Stimulated activated naive CD8-positive, alpha-beta T cell treated with anti-CD3 and anti-CD28 coated beads, Interleukin-15, Interleukin-2, amounts not matched to agents 100 U/mL and 50 U/mL, for 24 hours (primary cell): ENCODE measurements at regions not wholly inside any gene's neighbourhood (a gene's known extent, or its start where the extent isn't known, plus 50 kb on each side); places are given as distances from the start of the nearest gene placed in this dataset.
"Not testable (repeated sequence)": the region's sequence is repeated elsewhere in the genome, so short reads cannot be mapped to it uniquely, and the experiment has no call there.

ENCODE experiments used
- ATAC-seq: fragments of 150-1000 bp; cut with Tn5 transposase; one replicate; pipeline ENCODE4 v1.10.0; 2021
- DNase-seq: peaks from one replicate; pipeline ENCODE4 v3.0.0; 2021

DNA sequence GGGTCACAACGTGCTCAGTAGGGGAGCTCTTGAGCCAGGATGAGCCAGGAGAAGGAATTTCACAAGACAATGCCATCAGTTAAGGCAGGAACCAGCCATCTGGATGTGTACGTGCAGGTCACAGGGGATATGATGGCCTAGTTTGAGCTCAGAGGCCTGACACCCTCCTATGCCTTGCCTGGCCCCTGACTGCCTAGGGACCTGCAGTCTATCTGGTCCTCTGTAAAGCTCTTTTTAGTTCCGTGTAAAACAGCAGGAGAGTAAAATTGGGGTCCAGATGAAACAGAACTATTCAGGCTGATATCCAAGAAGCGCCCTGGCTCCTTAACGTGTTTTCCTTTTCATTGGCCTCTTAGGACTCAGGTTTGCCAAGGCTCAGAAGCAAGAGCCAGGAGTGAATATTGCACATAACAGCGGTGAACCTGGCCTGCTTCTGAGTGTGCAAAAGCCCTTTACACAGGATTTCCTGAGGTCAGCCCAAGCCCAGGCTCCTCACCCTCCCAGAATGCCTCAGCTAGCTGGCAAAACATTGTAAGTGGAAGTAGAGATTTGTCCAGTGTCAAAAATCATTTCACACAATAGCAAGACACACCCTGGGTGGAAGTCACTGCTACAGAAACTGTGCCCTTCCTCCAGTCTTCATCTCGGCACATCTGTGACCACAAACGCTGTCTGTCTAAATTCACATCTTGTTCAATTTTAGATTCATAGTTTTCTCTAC lies 777.2 kb downstream of the UQCRFS1 start:
- ATAC-seq (no peak), DNase-seq (no peak)

DNA sequence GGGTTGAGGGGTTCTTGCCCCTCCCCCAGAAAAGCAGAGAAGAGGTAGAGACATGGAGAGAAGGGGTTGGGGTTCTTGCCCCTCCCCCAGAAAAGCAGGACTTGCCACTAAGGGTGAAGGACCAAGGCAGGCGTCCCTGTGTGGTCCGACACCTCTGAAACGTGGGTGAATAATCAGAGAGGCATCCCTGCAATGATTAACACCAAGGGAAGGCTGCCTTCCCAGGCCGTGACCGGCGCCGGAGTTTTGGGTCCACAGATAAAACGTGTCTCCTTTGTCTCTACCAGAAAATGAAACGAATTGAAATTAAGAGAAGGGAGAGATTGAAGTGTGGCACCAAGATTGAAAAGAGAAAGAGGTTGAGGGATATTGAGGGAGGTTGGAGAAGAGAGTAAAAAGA lies 778.2 kb downstream of the UQCRFS1 start:
- not testable (repeated sequence) for DNase-seq, ATAC-seq

DNA sequence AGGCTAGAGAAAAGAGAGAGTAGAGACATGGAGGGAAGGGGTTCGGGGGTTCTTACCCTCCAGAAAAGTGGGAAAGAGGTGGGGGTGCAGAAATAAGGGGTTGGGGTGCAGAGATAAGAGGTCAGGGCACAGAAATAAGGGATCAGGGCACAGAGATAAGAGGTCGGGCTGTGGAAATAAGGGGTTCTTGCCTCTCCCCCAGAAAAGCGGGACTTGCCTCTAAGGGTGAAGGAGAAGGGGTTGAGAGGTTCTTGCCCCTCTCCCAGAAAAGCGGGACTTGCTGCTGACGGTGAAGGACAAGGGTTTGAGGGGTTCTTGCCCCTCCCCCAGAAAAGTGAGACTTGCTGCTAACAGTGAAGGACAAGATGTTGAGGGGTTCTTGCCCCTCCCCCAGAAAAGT lies 778.6 kb downstream of the UQCRFS1 start:
- DNase-seq, ATAC-seq: not testable (repeated sequence)

DNA sequence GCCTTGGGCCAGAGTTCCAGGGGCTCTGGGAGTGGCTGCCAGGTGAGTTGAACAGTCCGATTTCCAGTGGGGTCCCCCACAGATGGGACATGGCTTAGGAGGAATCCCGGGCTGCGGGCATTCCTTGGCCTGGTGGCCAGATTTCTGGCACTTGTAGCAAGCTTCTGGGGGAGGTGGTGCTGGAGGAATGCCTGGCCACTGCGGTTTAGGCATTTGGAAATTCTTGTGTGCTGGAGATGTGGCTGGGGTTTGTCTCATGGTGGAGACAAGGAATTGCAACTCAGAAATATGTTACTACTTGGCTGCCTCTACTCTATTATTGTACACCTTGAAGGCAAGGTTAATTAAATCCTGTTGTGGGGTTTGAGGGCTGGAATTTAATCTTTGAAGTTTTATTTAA lies 779.8 kb downstream of the UQCRFS1 start:
- not testable (repeated sequence) for ATAC-seq, DNase-seq

DNA sequence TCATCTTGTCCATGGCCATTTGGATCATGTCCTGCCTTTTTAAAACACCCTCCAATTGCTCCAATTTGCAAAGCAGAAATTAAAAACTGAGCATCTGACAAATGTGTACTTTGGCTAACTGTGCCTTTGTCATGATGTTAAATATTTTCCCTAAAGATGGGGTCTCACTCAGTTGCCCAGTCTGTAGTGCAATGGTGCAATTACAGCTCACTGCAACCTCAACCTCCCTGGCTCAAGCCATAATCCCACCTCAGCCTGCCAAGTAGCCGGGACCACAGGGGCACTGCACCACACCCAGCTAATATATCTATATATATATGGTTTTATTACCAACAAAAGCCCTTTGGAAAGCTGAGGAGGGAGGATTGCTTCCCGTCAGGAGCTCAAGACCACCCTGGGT lies 782.7 kb downstream of the UQCRFS1 start:
- ATAC-seq = no peak
- DNase-seq = no peak

DNA sequence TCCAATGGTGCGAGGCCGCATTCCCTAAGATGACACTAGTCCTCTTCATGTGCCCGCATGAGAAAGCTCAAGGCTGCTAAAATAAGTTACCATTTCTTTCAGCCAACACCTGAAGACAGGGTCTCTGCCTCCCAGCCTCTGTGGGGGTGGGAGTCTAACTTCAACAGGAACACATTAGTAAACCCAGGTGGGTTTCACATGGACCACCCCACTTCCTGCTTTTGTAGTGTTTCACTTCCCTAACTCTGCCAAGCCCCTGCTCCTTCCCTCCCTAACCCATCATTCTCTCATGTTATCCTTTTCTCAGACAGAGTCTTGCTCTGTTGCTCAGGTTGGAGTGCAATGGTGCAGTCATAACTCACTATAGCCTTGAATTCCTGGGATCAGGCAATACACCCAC lies 783.6 kb downstream of the UQCRFS1 start:
- no peak for ATAC-seq
- DNase-seq = no peak

DNA sequence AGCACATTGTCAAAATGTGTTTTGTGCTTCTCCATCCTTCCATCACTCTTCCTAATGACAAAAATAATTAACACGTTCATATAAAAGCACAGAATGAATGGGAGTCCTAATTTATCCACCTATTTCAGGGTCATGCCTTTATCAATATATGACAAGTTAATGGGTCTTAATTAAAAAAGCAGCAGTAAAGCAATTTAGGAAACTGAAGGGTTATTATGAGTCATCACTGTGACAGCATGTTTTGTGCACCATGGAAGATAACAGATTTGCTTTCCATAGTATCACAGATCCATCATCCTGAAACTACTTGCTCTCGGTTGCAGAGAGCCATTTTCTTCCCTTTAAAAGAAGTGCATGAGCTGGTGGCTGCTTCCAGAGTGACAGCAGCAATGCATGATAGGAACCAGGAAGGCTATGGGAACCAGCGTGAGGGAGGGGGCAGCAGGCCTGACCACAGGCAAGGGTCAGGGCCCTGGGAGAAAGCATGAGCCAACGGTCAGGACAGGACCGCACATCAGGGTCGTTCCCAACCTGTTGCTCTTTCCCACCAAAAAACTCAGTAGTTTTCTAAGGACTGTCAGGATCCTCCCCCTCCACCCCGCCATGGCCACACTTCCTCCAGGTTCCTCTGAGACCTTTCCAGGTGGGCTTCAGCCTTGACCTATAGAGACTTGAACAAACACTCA lies 784.1 kb downstream of the UQCRFS1 start:
- DNase-seq = no peak
- ATAC-seq = no peak

DNA sequence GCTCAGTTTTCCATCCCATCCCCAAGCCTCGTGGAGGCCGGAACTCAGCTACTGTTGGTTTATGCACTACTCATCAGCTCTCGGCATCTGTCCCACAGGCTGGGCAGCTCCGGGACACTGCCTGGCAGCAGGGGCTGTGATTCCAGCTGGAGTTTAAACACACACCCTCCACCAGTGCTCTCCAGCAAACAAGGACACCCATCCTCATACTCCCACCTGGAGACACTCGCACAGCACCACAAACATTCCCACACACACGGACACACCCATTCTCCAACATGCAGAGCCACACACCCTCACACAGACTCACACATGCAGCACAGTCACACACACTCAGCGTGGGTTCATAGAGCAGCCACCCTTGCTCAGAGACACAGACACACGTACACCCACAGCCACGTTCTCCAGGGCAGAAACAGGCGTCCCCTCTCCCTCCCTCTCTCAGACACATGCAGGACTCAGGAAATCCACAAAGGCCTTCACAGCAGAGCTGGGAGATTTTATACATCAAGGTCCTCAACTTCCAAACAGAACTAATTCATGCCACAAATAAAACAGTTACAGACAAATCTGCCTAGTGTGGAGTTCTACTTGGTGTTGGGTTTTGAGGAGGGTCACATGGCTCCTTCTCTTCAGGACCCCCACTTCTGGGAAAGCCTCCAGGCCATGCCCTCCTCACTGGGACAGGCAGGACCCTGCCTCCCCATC lies 785.4 kb downstream of the UQCRFS1 start:
- DNase-seq (no peak), ATAC-seq (no peak)

DNA sequence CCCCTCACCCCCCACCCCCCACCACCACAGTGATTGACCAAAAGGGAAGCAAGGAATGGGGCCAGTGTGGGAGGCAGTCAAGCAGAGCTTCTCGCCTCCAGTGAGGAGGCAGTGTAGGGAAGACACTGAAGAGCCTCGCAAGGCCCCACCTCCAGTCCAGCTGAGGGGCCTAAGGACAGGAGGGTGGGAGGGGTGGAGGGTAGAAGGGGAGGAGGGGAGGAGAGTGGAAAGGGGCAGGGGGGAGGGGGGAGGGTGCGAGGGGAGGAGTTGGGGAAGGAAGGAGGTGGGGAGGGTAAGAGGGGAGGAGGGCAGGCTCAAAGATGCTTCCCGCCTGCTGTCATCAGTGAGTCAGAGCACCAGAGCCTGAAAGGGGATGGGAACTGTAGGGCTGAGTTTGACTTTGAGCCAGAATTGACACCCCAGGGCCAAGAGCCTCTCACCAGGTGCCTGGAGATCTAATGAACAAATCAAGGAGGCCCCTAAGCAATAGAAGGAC lies 786.2 kb downstream of the UQCRFS1 start:
- DNase-seq = no peak

DNA sequence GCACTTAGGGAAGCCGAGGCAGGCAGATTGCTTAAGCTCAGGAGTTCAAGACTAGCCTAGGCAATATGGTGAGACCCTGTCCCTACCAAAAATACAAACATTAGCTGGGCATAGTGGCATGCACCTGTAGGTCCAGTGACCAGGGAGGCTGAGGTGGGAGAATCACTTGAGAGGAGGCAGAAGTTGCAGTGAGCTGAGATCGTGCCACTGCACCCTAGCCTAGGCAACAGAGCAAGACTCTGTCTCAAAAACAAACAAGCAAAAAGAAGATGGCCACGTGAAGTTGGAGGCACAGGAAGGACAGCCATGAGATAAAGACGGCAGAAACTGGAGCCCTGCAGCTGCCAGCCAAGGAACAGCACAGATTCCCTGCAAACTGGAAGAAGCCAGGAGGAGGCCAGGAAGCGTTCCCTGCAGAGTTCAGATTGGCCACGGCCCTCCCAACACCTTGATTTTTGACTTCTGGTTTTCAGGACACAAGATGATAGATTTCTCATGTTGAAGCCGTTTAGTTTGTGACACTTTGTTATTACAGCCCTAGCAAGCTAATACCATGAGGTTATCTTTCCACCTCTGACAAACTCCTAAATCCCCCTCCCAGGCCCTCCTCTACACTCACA lies 786.7 kb downstream of the UQCRFS1 start:
- ATAC-seq = no peak
- DNase-seq = no peak

More for the DNA sequence above, 786.2 kb downstream of the UQCRFS1 start:
- ATAC-seq = no peak

DNA sequence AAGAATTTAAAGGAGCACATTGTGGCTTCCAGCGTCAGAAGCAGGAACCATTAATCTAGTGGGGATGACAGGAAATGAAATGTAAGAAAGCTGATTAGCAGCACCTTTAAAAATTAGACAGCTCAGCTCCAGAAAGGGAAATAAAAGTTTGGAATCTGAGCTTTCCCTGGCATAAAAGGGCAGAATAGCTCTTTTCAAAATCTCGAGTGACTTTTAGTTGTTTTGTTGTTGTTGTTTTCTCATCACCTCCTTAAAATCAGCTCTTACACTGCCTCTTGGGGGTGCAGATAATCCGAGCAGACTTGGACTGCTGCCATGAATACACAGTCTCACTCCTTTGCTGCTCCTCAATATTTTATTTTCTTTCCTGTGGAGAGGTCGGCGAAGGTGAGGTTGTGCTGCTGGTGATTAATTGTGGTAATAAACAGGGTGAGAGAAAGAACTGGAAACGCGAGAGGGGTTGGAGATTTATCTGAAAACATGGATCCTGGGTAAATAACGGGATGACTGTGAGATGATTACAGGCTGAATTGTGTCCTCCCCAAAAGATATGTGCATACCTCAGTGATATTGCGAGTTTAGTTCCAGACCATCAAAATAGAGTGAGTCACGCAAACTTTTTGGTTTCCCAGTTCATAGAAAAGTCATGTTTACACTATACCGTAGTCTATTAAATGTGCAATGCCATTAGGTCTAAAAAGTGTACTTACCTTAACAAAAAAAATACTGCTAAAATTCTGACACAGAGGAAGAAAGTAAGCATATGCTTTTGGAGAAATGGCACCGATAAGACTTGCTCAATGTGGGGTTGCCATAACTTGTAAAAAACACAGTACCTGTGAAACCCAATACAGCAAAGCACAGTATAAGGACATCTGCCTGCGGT lies 787.7 kb downstream of the UQCRFS1 start:
- DNase-seq (no peak), ATAC-seq (no peak)

DNA sequence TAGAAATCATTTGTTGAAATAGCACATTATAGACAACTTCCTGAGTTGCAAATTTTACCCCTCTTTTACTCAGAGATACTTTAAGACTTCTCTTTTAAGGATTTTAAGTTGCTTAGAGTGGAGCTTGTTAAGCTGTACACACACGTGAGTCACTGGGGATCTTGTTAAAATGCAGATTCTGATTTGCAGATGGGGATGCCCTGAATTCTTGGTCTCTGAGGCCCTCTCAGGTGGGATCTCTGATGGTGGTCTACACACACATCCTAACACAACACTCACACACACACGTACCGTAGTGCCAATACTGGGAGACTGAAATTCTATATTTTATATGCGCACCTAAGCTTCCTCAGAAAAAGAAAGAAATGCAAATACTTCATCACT lies 788.3 kb downstream of the UQCRFS1 start:
- ATAC-seq (no peak), DNase-seq (no peak)

DNA sequence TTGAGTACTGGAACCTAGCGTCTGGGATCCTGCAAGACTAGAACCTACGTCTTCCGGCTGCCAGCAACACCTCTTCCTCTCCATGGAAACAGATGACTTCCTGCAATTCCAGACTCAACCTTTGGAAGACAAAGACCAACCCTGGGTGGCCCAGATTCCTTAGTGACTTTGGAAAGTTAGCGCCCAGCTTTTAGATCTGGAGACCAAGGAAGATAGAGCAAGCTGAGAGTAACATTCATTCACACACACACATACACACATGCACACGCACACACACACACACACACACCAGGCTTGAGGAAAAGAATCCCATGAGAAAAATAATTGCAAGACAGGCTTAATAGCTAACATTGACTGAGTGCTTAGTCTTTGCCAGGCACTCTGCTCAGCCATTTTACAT lies 788.9 kb downstream of the UQCRFS1 start:
- no peak for DNase-seq
- no peak for ATAC-seq

DNA sequence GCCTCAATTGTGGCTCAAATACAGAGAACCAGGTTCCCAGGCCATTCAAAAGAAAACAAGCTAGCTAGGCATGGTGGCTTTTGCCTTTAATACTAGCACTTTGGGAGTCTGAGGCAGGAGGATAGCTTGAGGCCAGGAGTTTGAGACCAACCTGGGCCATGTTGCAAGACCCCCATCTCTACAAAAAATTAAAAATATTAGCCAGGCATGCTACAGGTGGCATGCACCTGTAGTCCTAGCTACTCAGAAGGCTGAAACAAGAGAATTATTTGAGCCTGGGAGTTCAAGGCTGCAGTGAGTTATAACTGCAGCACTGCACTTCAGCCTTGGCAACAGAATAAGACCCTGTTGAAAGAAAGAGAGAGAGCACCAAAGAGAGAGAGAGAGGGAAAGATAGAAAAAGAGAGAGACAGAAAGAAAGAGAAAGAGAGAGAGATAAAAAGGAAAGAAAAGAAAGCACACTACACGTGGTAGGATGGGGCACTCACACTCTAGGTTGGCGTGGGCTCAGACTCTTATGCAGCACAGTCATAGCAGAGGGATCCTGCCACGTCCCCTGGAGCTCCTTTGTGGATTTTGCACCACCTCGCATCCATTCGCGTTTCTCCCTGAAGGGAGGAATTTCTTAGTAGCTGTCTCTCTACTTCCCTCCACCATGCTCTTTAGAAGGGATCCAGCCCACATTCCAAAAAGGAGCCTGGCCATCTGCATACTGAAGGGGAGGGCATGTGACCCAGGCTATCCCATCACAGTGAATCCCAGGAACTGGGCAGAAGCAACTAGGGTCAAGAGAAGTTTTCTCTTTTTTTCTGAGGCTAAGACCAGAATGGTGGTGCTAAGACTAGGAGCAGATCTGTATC lies 789.9 kb downstream of the UQCRFS1 start:
- ATAC-seq (no peak), DNase-seq (no peak)

DNA sequence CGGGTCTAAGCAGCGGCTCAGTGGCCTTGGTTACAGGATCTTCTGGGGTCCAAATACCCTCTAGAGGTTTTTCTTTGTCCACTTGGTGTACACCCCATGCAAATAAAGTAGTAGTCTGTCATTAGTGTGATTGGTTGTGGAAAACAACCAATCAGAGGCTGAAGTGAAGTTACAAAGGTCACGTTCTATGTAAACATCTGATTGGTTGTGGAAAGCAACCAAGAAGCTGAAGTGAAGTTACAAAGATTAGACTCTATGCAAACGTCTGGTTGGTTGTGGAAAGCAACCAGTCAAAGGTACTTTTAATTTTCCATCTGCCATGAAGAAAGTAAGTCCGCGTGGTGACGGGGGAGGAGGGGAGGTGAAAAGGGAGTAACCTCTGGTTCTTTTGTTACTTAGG lies 790.9 kb downstream of the UQCRFS1 start:
- DNase-seq (no peak), ATAC-seq (no peak)

DNA sequence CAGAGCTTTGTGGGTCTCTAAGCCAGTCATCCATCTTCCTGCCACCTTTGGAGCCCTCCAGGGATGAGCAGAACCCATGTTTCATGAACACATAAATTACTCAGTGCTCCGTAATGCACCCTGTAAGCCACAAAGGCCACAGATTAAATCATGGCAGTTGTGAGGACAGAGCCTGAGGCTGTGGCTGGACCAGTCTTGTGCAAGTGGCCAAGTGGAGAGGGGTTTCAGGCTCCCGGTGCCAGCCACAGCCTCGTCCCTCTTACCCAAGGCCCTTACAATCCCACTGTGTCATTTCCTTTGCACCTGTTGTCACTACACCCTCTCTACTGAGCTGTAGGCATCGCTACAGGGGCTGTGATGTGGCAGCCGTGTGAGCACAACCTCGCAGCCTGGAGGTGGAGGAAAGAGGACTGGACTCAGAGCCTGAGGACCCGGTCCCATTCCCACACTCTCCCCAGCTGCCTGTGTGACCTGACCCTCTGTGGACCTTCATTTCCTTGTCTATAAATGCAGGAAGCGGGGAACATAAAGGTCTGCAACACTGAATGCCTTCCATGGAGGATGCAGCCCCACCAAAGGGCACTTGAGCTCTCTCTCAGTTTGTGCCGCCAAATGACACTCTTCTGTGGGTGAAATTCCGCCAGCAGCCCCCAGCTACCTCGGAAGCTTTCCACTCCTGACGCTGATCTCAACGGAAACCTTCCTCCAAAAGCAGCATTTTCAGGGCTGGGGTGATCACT lies 792.0 kb downstream of the UQCRFS1 start:
- DNase-seq (no peak), ATAC-seq (no peak)

DNA sequence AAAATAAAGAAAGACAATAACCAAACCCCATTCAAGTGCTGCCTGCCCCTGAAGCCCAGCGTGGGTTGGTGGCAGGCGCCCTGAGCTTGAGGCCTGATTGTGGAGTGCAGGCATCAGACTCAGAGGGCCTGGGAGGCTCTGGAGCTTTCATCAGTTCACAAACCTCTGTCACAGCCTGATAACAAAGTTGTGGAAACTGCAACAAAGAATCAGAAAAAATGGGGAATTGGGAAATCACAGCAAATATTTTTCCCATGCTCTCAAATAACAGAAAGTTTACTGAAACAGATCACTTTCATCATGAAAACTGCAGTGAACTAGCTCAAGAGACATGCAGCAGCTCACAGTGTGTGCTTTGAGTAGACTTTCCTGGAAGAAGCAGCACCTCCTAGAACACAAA lies 793.6 kb downstream of the UQCRFS1 start:
- DNase-seq = no peak
- ATAC-seq = no peak

DNA sequence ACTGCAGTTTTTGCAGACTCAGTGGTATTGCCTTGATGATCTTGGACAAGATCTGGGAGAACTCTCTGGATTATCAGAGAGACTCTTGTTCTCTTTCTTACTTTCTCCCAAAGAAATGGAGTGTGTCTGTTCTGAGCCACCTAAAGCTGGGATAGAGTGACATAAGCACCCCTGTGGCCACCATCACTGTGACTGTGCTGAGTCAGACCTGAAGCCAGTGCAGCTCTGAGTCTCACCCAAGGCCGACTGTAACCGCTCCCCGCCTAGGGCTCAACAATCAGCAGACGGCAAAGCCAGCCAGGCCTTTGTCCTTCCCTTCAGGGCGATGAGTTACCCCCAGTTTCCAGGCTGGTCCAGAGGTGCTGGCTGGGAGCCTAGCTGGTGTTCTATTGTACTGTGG lies 795.6 kb downstream of the UQCRFS1 start:
- no peak for ATAC-seq
- DNase-seq = no peak

DNA sequence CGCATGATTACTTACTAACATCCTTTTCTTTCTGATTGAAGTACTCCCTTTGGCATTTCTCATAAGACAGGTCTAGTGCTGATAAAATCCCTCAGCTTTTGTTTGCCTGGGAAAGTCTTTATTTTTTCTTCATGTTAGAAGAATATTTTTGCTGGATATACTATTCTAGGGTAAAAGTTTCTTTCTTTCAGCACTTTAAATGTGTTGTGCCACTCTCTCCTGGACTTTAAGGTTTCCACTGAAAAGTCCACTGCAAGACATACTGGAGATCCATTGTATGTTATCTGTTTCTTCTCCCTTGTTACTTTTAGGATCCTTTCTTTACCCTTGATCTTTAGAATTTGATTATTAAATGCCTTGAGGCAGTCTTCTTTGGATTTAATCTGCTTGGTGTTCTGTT lies 796.7 kb downstream of the UQCRFS1 start:
- DNase-seq = no peak
- ATAC-seq = no peak

DNA sequence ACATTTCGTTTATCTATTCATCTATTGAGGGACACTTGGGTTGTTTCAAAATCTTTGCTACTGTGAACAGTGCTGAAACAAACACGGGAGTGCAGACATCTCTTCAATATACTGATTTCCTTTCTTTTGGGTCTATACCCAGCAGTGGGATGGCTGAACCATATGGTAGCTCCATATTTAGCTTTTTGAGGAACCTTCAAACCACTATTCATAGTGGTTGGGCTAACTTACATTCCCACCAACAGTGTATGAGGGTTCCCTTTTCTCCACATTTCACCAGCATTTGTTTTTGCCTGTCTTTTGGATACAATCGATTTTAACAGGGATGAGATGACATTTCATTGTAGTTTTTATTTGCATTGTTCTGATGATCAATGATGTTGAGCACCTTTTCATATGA lies 798.2 kb downstream of the UQCRFS1 start:
- ATAC-seq = no peak
- no peak for DNase-seq
